Erythroblast (primary cell): ENCODE measurements at regions not wholly inside any gene's neighbourhood (a gene's known extent, or its start where the extent isn't known, plus 50 kb on each side); places are given as distances from the start of the nearest gene placed in this dataset.

Experiments
- GATA1 ChIP-seq: IDR thresholded peaks from 2 replicates; pipeline ENCODE4 v1.6.1; 2011; ENCODE audit warnings: low read depth, mild to moderate bottlenecking, control low read depth, low read length, moderate library complexity
- POLR2A ChIP-seq: IDR thresholded peaks from 2 replicates; pipeline ENCODE4 v1.6.1; 2011; ENCODE audit warnings: mild to moderate bottlenecking, low read length

- TF ChIP-seq POLR2A (no peak), GATA1 (no peak)
Observed at GRCh38 chr22:25364281-25364680, 144.8 kb downstream of the CRYBB2 start.
